ENCODE measurements at regions not wholly inside any gene's neighbourhood (a gene's known extent, or its start where the extent isn't known, plus 50 kb on each side); places are given as distances from the start of the nearest gene placed in this dataset.

DNA sequence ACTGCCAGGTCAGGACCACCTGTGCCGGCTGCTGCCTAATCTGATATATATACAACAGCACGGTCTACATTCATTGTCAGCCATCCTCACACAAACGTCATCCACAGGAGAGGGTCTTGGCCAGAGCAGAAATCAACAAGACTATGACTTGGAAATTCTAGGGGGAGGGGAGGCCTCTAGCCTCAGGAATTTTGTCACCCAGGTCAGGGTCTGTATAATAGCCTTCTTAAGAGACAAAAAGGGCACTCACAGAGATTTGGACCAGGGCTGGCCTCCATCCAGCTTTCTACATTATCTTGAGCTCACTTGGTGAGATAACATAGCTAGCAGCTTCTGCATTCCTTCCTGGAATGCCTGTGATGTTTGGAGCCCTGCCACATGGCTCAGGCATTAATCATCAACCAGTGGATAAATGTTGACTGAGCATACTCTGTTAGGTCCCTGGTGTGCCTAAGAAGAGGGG is 50.4 kb upstream of the CTIF start:
- peak; percentile 96 for DNase-seq

DNA sequence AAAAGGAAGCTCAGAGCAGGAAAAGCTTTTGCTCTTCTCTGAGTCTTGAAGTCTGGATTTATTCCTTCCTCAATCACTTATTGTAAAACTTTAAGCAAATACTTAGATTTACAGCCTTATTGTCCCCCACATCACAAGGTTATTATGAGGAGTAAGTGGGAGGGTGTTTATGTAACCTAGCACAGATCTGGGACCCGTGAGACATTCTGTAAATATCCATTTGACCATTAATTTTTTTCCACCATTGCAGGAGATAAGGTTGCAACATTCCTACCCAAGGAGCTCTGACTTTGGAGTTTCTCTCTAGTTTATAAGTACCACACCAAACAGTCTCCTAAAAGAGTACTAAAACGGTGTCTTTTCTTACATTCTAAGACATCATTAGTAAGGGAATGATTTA is 52.1 kb upstream of the CTIF start:
- peak; percentile 75 for DNase-seq

DNA sequence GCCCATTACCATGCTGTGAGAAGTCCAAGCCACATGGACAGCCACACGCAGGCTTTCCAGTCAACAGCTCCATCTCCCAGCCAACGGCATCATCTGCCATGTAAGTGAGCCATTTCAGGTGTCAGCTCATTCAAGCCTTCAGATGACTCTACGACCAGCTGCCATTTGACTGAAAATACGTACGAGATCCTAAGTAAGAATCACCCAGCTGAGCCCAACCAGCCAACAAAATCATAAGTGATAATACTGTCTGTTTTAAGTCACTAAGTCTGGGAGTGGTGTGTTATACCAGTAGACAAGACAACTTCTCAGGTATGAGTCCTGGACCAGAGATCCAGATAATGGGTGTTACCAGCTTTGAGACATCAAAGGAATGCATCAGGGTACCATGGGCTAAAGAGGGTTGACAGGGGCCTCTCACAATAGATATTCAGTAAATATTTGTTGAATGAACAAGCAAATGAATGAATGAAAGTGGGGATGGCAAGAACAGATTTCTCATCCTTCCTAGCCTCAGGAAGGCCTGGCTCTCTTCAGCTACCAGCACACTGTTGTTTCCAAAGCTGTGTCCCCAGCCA is 52.9 kb upstream of the CTIF start:
- no peak for DNase-seq

DNA sequence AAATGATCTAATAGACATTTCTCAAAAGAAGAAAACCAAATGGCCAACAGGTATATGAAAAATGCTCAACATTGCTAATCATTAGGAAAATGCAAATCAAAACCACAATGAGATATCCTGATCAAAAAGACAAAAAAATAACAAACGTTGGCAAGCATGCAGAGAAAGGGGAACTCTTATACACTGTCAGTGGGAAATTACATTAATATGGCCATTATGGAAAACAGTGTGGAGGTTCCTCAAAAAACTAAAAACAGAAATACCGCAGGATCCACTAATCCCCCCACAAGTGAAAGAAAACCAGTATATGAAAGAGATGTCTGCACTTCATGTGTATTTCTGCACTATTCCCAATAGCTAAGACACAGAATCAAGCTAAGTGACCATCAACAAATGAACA is 57.7 kb upstream of the CTIF start:
- DNase-seq, result no peak

DNA sequence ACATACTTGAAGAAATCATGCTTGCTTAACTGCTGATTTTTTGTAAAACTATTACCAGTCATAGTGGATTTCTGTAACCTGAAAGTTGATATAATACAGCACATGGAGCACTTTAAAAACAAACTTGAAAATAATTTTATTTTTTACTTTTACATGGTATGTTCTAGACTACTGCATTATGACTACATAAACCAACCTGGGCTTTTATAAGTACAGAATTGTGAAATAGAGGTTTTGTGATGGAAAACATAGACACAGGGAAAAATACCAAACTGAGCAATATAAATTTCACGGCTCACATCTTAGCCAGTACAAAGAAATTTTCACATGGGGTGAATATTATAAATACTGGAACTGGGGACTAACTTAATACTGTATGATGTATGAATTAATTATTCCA is 59.3 kb upstream of the CTIF start:
- DNase-seq, result no peak

DNA sequence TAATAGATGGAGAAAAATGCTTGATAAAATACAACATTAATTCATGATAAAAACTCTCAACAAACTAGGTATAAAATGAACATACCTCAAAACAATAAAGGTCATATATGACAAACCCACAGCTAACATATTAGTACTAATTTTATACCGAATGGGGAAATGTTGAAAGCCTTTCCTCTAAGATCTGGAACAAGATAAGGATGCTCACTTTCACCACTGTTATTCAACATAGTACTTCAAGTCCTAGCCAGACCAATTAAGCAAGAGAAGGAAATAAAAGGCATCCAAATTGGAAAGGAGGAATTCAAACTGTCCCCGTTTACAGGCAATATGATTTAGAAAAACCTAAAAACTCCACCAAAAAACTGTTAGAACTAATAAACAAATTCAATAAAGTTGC is 61.5 kb upstream of the CTIF start:
- no peak for DNase-seq

DNA sequence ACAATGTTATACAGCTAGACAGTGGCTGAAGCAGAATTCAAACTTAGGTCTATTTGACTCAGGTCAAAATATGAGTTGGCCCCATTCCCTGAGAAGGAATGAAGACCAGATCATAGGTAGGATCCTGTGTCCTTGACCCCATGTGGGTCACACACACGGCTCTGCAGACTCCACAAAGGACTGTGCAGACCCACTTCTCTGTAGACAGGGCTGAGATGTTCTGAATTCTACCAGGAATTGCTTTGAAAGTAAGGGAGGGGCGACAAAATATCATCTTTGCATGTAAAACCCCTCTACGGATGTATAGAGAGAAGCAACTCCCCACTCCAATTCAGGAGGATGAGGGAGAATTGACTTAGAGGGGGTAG is 62.3 kb upstream of the CTIF start:
- no peak for DNase-seq

DNA sequence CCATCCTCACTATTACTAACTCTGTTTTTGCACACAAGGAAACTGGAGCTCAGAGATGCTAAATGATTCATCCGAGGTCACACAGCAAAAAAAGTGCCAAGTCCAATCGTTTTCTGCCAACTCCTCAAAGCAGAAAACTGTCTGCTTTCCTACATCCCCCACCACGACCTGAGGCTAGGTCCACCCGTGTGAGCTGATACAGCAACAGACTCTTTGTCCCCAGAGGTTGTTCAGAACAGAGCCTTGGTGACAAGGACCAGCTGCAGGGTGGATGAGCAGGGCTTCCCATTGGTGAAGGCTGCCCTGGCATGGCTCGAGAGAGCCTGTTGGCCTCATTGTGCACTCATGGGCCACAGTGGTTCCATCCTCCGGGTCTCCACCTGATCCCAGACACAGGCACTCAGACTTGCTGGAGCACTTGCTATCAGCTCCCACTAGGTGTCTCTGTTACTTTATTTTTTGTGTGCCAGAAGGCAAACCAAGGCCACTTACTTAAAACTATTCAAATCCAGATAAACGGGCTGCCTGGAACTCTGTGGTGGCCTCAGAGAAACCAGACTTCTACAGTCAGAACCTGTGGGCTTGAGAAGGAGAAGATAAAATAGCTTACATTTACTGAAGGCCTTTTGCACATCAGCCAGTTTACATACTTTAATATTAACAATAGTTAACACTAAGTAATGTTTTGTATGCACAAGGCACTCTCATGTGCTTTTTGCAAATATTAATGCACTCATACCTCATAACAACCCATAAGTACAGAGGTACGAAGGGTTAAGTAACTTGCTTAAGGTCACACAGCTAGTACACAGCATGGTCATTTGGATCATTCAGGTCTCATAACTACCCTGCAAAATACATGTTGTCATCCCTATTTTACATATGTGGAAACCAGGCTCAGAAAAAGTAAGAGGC is 62.9 kb upstream of the CTIF start:
- peak; percentile 79 for DNase-seq

DNA sequence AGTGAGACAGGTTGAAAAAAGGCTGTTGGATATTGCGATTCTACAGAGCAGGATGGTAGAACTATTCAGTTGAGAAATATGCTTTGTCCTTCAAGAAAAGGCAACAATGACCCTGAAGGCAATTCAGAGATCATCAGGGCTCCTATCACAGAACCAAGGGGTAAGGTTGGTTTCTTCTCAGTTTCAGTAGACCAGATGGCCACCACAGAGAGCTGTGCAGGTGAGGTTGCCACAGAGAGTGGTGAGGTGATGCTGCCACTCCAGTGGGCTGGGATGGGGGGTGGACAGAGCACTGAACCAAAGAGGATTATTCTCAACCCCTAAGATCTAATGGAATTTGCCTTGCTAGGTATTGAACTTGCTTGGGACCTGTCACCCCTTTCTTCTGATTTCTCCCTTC is 64.6 kb upstream of the ZBTB7C start:
- no peak for DNase-seq

DNA sequence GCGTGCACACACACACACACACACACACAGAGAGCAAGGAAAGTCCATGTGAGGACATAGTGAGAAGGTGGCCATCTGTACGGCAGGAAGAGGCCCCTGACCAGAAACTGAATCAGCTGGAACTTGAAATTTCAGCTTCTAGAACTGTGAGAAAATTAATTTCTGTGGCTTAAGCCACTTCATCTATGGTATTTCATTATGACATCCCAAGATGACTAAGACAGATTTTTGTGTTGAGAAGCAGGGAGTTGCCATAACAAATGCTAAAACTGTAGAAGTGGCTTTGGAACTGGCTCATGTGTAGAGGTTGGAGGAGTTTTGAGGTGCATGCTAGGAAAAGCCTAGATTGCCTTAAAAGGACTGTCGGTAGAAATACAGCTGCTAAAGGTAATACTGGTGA is 63.4 kb upstream of the ZBTB7C start:
- peak; percentile 50 for DNase-seq

DNA sequence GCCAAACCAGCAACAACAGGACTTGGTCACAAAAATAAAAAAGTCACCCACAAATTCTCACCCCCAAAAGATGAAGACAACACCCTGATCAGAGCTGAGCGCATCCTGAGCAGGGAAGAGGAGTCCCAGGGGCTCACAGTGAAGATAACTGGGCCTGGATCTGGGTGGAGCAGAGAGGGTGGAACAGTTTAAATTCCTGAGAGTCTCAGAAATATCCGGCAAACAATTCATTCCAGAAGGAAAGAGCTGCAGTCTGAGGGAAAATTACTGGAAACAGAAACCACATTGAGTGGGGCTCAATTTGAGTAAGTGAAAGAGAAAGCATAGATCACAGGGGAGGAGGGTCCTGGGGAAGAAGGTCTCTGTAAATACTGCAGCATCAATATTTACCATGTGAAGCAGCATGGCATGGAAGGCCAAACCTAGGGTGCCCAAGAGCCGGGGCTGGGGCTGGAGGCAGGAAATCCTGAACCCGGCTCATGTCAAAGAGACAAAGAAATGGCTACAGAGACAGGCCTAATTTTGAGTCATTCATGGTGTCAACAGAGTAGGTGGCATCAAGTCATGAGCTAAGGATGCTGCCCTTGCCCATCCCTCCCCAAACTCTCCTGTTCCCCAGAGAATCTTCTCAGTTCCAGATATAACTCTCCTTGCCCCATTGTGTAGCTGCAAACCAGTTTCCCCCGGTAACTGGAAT is 61.4 kb upstream of the ZBTB7C start:
- peak; percentile 78 for DNase-seq

DNA sequence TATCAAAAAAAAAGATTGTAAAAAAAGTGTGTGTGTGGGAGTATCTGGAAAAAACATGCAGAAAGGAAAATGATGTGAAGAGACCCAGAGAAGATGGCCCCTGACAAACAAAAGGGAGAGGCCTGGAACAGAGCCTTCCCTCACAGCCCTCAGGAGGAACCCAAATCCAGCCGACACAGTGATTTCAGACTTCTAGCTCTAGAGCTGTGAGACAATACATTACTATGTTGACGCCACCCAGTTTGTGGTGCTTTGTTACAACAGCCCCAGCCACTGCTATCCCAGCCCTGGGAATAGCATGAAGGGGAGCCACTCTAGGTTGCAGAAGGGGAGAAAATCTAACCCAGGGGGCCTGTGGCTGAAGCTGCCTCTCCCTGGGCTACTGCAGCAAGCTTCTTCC is 59.0 kb upstream of the ZBTB7C start:
- DNase-seq, result peak; percentile 28

DNA sequence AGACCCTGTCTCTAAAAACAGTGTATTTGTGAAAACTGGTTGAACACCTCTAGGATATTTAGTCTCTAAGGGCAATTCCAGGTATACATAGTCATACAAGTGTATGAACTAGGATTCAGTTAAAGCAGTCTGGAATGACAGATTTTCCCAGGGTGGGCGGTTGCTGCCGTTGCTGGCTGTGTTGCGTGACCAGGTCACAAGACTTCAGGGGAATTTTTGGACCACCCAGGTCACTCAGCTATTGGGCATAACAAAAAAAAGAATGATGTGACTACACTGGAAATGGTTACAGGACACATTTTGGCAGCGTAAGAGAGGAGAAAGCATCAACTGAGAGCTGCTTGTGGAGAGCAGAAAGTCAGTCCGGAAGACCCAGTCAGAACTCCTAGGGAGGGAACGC is 58.0 kb upstream of the ZBTB7C start:
- no peak for DNase-seq

DNA sequence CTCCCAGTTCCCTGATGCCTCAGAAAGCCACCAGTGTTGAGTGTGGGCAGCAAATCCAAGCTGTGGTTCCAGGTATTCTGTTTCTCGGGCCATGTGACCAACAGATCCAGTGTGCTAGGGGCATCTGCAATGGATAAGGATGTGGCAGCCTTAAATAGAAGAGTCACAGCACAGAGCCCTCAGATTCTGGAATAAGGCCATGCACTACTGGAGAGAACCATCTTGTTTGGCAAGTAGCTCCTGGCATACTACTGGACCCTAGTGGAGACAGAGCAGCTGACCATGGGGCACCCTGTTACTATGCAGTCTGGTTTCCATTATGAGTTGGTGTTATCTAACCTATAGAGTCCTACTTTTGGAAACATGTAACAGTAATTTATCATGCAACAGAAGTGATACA is 53.3 kb upstream of the ZBTB7C start:
- DNase-seq, result no peak

DNA sequence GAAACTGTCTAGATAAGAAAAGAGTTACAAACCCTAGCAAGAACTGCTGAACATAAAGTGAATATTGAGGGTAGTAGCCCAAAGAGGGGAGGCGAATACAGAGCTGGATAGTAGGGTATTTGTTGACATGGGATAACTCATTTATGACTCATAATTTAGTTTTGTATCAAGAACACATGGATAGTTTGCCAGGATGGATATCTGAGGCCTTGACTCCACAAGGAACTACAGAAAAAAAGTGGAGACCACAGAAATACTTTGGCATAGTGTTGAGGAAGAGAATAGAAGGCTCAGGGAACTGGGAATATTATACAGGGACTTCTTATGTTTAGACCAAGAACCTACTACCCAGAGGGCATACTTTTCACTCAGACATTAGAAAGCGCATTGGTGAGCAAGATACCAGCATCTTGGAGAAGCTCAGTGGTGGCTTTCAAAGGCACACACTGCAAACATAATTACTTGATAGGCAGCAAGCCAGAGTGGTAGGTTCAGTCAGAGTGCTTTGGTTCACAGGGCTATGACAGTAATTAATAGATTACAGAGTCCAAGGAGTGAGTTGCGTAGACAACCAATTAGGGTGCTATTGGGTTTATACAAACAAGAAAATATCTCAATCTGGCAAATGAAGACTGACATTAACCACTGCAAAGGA is 51.9 kb upstream of the ZBTB7C start:
- DNase-seq, result peak; percentile 36

DNA sequence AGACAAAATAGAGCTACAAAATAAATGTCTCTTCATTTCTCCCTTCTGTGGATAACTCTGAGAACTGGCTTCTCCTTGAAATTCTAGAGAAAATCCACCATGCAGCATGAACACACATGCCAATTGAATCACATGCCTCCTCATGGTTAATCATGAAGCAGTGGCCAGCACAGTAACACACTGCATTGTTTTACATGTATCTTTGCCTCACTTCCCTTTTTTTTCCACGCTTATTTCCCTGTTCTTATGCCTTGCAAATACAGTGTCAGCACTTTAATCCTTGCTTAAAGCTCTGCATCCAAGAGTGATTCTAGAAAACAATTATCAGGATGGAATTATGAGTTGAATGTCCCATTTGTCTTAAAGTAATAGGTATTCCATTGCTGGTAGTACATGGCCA is 50.3 kb upstream of the ZBTB7C start:
- no peak for DNase-seq

DNA sequence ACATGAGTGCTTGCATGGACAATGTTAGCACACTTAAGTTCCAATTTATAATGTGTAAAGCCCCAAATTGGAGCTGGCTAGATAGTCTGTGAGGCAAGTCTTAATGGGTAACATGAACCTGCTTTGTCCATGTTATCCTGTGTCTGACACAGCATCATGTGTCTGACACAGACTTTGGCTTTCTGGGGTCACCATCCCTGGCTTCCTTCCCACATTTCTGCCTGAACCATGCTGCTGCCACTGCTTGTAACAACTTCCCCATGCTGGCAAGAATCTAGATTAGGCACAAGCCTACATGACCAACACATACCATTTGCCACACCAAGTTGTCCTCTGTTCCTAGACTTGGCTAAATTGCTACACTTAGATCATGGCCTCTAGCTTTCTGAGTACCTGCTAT is 49.8 kb upstream of the ZBTB7C start:
- no peak for DNase-seq

Measured in fibroblast of skin of abdomen (primary cell).